GM23338 (cell line): ENCODE measurements at regions not wholly inside any gene's neighbourhood (a gene's known extent, or its start where the extent isn't known, plus 50 kb on each side); places are given as distances from the start of the nearest gene placed in this dataset.

Source experiments
- ATAC-seq: fragments of 200-7000 bp; cut with Tn5 transposase; 3 replicates; pipeline ENCODE4 v1.9.1; 2020
- DNase-seq: peaks from one replicate; pipeline ENCODE4 v3.0.0-alpha.2; 2015; ENCODE audit warnings: low spot score
- H2AFZ ChIP-seq: fragments of 200-600 bp; sonication (generic); 2 replicates; pipeline ENCODE4 v1.8.0; 2016; ENCODE audit warnings: antibody characterized with exemption, mild to moderate bottlenecking, moderate library complexity
- H3F3A ChIP-seq: fragments of 200-600 bp; sonication (generic); replicated peaks from 2 replicates; pipeline ENCODE4 v1.8.0; 2017; ENCODE audit warnings: antibody characterized with exemption, mixed run types, low read depth
- H3K27ac ChIP-seq: fragments of 200-600 bp; sonication (generic); 2 replicates; pipeline ENCODE4 v1.6.1; 2016; ENCODE audit warnings: low read depth
- H3K27me3 ChIP-seq: fragments of 200-600 bp; sonication (generic); 2 replicates; pipeline ENCODE4 v1.8.0; 2016; ENCODE audit warnings: mild to moderate bottlenecking, mixed run types, moderate library complexity; ENCODE audit not compliant: insufficient read depth
- H3K36me3 ChIP-seq: fragments of 200-600 bp; sonication (generic); 2 replicates; pipeline ENCODE4 v1.8.0; 2016; ENCODE audit warnings: mild to moderate bottlenecking; ENCODE audit not compliant: insufficient read depth
- H3K4me1 ChIP-seq: fragments of 200-600 bp; sonication (generic); 2 replicates; pipeline ENCODE4 v1.8.0; 2016; ENCODE audit warnings: mild to moderate bottlenecking, moderate library complexity; ENCODE audit not compliant: insufficient read depth
- H3K4me2 ChIP-seq: fragments of 200-600 bp; sonication (generic); 2 replicates; pipeline ENCODE4 v1.7.1; 2017; ENCODE audit warnings: mixed run types
- H3K4me3 ChIP-seq: fragments of 200-600 bp; sonication (generic); 2 replicates; pipeline ENCODE4 v1.6.1; 2016; ENCODE audit warnings: mixed run types
- H3K79me2 ChIP-seq: fragments of 200-600 bp; sonication (generic); replicated peaks from 2 replicates; pipeline ENCODE4 v1.8.0; 2017; ENCODE audit warnings: mild to moderate bottlenecking; ENCODE audit not compliant: insufficient read depth
- H3K9me2 ChIP-seq: fragments of 200-600 bp; sonication (generic); 2 replicates; pipeline ENCODE4 v1.8.0; 2017; ENCODE audit not compliant: insufficient read depth
- H4K20me1 ChIP-seq: fragments of 200-600 bp; sonication (generic); replicated peaks from 2 replicates; pipeline ENCODE4 v1.8.0; 2017; ENCODE audit warnings: mild to moderate bottlenecking; ENCODE audit not compliant: insufficient read depth
- H3K27ac Mint-ChIP-seq: 2 replicates; pipeline ENCODE4 v1.8.0; 2020; ENCODE audit warnings: inconsistent platforms, mild to moderate bottlenecking, moderate library complexity, mixed read lengths
- H3K27me3 Mint-ChIP-seq: 3 replicates; pipeline ENCODE4 v1.8.0; 2022; ENCODE audit warnings: low read depth, mild to moderate bottlenecking, moderate library complexity, mixed read lengths, inconsistent platforms; ENCODE audit not compliant: insufficient read depth, poor library complexity
- H3K36me3 Mint-ChIP-seq: 3 replicates; pipeline ENCODE4 v1.8.0; 2021; ENCODE audit warnings: low read depth, mild to moderate bottlenecking, inconsistent platforms, moderate library complexity, mixed read lengths
- H3K4me1 Mint-ChIP-seq: 3 replicates; pipeline ENCODE4 v1.8.0; 2020; ENCODE audit warnings: mild to moderate bottlenecking, inconsistent platforms, mixed read lengths
- H3K4me3 Mint-ChIP-seq: 3 replicates; pipeline ENCODE4 v1.8.0; 2021; ENCODE audit warnings: moderate library complexity, mild to moderate bottlenecking, inconsistent platforms, mixed read lengths
- H3K9me3 Mint-ChIP-seq: 3 replicates; pipeline ENCODE4 v1.8.0; 2020; ENCODE audit warnings: moderate library complexity, mild to moderate bottlenecking, inconsistent platforms, mixed read lengths
- CTCF ChIP-seq, 2 experiments: fragments of 200-600 bp in 1 of 2; sonication (generic) in 1 of 2; conservative IDR thresholded peaks; 2 replicates each; pipeline versions ENCODE4 v1.5.1 to v1.6.1; 2016 to 2017; ENCODE audit warnings: antibody characterized with exemption in 2 of 2, low read depth in 2 of 2, mild to moderate bottlenecking in 2 of 2, moderate library complexity in 1 of 2
- EZH2phosphoT487 ChIP-seq: fragments of 200-600 bp; sonication (generic); IDR thresholded peaks from one replicate; pipeline ENCODE4 v1.8.1; 2018; ENCODE audit warnings: antibody characterized with exemption; ENCODE audit not compliant: unreplicated experiment
- STAT1 ChIP-seq: IDR thresholded peaks from one replicate; pipeline ENCODE4 v1.6.1; 2016; ENCODE audit warnings: antibody characterized with exemption; ENCODE audit not compliant: unreplicated experiment
- ZNF114 ChIP-seq: fragments of 250-450 bp; sonication (Bioruptor Pico); IDR thresholded peaks from 2 replicates; pipeline ENCODE4 v1.5.0; 2020; ENCODE audit warnings: mild to moderate bottlenecking, moderate library complexity
- ZNF331 ChIP-seq: fragments of 250-450 bp; sonication (Bioruptor Pico); IDR thresholded peaks from 2 replicates; pipeline ENCODE4 v1.5.0; 2020; ENCODE audit warnings: low read depth, mild to moderate bottlenecking, moderate library complexity
- ZNF462 ChIP-seq: fragments of 250-450 bp; sonication (Bioruptor Pico); IDR thresholded peaks from 2 replicates; pipeline ENCODE4 v1.5.0; 2020; ENCODE audit warnings: mild to moderate bottlenecking, moderate library complexity
- TF ChIP-seq, protein P1 (sequence below): IDR thresholded peaks from one replicate; pipeline ENCODE4 v1.6.1; 2018; ENCODE audit warnings: antibody characterized with exemption; ENCODE audit not compliant: unreplicated experiment

- no peak for TF ChIP-seq ZNF462 (CRISPR knock-in tag)
Observed at GRCh38 chr1:78833491-78833890, 173.0 kb downstream of the ADGRL4 start (continued).

GRCh38 chr1:78834201-78834741 lies 172.3 kb downstream of the ADGRL4 start:
- Mint-ChIP-seq H3K9me3 (no peaks in the 10 kb centered on the region), H3K4me3 (no peak overlapping the region), H3K27ac (no peak overlapping the region), H3K27me3 (no peaks in the 10 kb centered on the region), H3K4me1 (peaks cover 5% of the 10 kb centered on the region; the same call in 2 of the 3 replicates), H3K36me3 (no peaks in the 10 kb centered on the region)
- no peaks in the 10 kb centered on the region for H3K27me3 ChIP-seq
- no peaks in the 10 kb centered on the region for H3F3A ChIP-seq
- H3K4me1 ChIP-seq = no peaks in the 10 kb centered on the region
- DNase-seq (no peak), ATAC-seq (no peak)
- H3K36me3 ChIP-seq = no peaks in the 10 kb centered on the region
- no peaks in the 10 kb centered on the region for H3K79me2 ChIP-seq
- H3K27ac ChIP-seq = no peak overlapping the region
- H2AFZ ChIP-seq = no peak overlapping the region
- peaks cover 6% of the 10 kb centered on the region; the same call in 1 of the 2 replicates for H3K9me2 ChIP-seq
- no peak overlapping the region for H3K4me2 ChIP-seq
- no peak overlapping the region for H3K4me3 ChIP-seq
- no peaks in the 10 kb centered on the region for H4K20me1 ChIP-seq
- TF ChIP-seq ZNF114 (no peak), CTCF (conservative IDR thresholded peaks at IDR 0.05; ENCODE audit: low read depth in 2 of 2) (no peak), EZH2phosphoT487 (no peak), STAT1 (no peak), ZNF331 (CRISPR knock-in tag) (no peak)
- TF ChIP-seq, protein P1, sequence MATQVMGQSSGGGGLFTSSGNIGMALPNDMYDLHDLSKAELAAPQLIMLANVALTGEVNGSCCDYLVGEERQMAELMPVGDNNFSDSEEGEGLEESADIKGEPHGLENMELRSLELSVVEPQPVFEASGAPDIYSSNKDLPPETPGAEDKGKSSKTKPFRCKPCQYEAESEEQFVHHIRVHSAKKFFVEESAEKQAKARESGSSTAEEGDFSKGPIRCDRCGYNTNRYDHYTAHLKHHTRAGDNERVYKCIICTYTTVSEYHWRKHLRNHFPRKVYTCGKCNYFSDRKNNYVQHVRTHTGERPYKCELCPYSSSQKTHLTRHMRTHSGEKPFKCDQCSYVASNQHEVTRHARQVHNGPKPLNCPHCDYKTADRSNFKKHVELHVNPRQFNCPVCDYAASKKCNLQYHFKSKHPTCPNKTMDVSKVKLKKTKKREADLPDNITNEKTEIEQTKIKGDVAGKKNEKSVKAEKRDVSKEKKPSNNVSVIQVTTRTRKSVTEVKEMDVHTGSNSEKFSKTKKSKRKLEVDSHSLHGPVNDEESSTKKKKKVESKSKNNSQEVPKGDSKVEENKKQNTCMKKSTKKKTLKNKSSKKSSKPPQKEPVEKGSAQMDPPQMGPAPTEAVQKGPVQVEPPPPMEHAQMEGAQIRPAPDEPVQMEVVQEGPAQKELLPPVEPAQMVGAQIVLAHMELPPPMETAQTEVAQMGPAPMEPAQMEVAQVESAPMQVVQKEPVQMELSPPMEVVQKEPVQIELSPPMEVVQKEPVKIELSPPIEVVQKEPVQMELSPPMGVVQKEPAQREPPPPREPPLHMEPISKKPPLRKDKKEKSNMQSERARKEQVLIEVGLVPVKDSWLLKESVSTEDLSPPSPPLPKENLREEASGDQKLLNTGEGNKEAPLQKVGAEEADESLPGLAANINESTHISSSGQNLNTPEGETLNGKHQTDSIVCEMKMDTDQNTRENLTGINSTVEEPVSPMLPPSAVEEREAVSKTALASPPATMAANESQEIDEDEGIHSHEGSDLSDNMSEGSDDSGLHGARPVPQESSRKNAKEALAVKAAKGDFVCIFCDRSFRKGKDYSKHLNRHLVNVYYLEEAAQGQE = no peak
